ENCODE measurements at regions not wholly inside any gene's neighbourhood (a gene's known extent, or its start where the extent isn't known, plus 50 kb on each side); places are given as distances from the start of the nearest gene placed in this dataset.

DNA sequence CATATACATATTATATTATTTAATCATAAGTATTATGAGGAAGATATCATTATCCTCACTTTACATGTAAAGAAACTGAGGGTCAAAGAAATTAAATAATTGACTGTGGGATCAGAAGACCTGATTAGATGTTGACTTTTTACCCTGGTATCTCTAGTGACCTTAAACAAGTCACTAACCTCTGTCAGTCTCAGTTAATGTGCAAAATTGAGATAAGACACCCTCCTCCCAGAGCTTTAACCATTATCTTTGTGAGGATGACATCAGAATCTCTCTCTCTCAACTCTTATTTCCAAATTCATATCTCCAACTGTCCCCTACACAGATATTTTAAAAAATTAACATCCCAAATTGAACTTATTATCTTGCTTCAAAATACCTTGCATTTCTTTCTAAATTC lies 177.8 kb downstream of the KLHL28 start:
- H3K4me3 ChIP-seq, result no peak overlapping the region
- DNase-seq (ENCODE audit: low read depth in 1 of 2, low spot score in 1 of 2) (no peak), ATAC-seq (no peak), FAIRE-seq (no peak)
- TF ChIP-seq RARB (CRISPR knock-in tag; IDR thresholded peaks at IDR 0.05) (no peak), HEYL (CRISPR knock-in tag; IDR thresholded peaks at IDR 0.05) (no peak), MAZ (IDR thresholded peaks at IDR 0.05; ENCODE audit: borderline replicate concordance, low read depth, low read length) (no peak), MYC (IDR thresholded peaks at IDR 0.05; ENCODE audit: borderline replicate concordance, low read length) (no peak), GATA3 (IDR thresholded peaks at IDR 0.05; ENCODE audit: borderline replicate concordance) (no peak)
- TF ChIP-seq, protein P1, sequence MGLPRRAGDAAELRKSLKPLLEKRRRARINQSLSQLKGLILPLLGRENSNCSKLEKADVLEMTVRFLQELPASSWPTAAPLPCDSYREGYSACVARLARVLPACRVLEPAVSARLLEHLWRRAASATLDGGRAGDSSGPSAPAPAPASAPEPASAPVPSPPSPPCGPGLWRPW (IDR thresholded peaks at IDR 0.05), result no peak
- TF ChIP-seq, protein P2, sequence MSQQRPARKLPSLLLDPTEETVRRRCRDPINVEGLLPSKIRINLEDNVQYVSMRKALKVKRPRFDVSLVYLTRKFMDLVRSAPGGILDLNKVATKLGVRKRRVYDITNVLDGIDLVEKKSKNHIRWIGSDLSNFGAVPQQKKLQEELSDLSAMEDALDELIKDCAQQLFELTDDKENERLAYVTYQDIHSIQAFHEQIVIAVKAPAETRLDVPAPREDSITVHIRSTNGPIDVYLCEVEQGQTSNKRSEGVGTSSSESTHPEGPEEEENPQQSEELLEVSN (IDR thresholded peaks at IDR 0.05; ENCODE audit: borderline replicate concordance, low read depth), result no peak
- no peaks in the 10 kb centered on the region for H3K4me1 ChIP-seq
- H3K9me3 ChIP-seq, result no peaks in the 10 kb centered on the region
- POLR2A ChIA-PET, result no interaction called here
- CTCF ChIA-PET, result no interaction called here
- H3K27ac ChIP-seq, result no peak overlapping the region
- no peak overlapping the region for H3K4me2 ChIP-seq

GRCh38 chr14:44782775-44783238 lies 178.9 kb downstream of the KLHL28 start:
- ChIA-PET CTCF (interaction anchor here (1.1 kb wide), 1 partner anchor 10 kb away, joined by 3 read pairs; no protein-coding TSS in a partner anchor), POLR2A (no interaction called here)
- TF ChIP-seq RARB (CRISPR knock-in tag; IDR thresholded peaks at IDR 0.05) (no peak), JUNB (IDR thresholded peaks at IDR 0.05) (no peak), HOXB13 (CRISPR knock-in tag; IDR thresholded peaks at IDR 0.05; ENCODE audit: low read depth) (no peak), HEYL (CRISPR knock-in tag; IDR thresholded peaks at IDR 0.05) (no peak), CBX8 (IDR thresholded peaks at IDR 0.05) (no peak), NPAS2 (CRISPR knock-in tag; IDR thresholded peaks at IDR 0.05; ENCODE audit: borderline replicate concordance) (no peak), MAZ (IDR thresholded peaks at IDR 0.05; ENCODE audit: borderline replicate concordance, low read depth, low read length) (no peak), ESRRA (IDR thresholded peaks at IDR 0.05; ENCODE audit: borderline replicate concordance, low read length) (no peak)
- no peaks in the 10 kb centered on the region for H3K4me1 ChIP-seq
- no peaks in the 10 kb centered on the region for H3K9me3 ChIP-seq
- no peak overlapping the region for H3K4me2 ChIP-seq
- FAIRE-seq, result no peak
- no peak for ATAC-seq
- DNase-seq (ENCODE audit: low read depth in 1 of 2, low spot score in 1 of 2), result no peak
- no peak overlapping the region for H3K27ac ChIP-seq
- H3K4me3 ChIP-seq, result no peak overlapping the region
- WGBS (ENCODE audit: missing lambda C conversion rate), result 0% methylated on average over 1 of the region's 1 CpG

- FAIRE-seq (no peak), DNase-seq (ENCODE audit: low read depth in 1 of 2, low spot score in 1 of 2) (no peak), ATAC-seq (no peak)
- 11% methylated on average over 3 of the region's 3 CpGs for WGBS (ENCODE audit: missing lambda C conversion rate)
- ChIA-PET CTCF (no interaction called here), POLR2A (no interaction called here)
- Histone ChIP-seq H3K27ac (no peak overlapping the region), H3K4me3 (no peak overlapping the region), H3K4me2 (no peak overlapping the region), H3K4me1 (no peaks in the 10 kb centered on the region), H3K9me3 (no peaks in the 10 kb centered on the region)
- TF ChIP-seq, protein P3, sequence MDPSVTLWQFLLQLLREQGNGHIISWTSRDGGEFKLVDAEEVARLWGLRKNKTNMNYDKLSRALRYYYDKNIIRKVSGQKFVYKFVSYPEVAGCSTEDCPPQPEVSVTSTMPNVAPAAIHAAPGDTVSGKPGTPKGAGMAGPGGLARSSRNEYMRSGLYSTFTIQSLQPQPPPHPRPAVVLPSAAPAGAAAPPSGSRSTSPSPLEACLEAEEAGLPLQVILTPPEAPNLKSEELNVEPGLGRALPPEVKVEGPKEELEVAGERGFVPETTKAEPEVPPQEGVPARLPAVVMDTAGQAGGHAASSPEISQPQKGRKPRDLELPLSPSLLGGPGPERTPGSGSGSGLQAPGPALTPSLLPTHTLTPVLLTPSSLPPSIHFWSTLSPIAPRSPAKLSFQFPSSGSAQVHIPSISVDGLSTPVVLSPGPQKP (IDR thresholded peaks at IDR 0.05; ENCODE audit: low read depth, low read length), result no peak
- no peak for TF ChIP-seq CEBPB (IDR thresholded peaks at IDR 0.05)
- TF ChIP-seq REST (IDR thresholded peaks at IDR 0.05), result no peak
- no peak for TF ChIP-seq JUNB (IDR thresholded peaks at IDR 0.05)
- no peak for TF ChIP-seq MAZ (IDR thresholded peaks at IDR 0.05; ENCODE audit: borderline replicate concordance, low read depth, low read length)
- TF ChIP-seq USF2 (IDR thresholded peaks at IDR 0.05), result no peak
Observed at GRCh38 chr14:44780989-44781388, 180.8 kb downstream of the KLHL28 start.
